DLD1 (cell line): ENCODE measurements at regions not wholly inside any gene's neighbourhood (a gene's known extent, or its start where the extent isn't known, plus 50 kb on each side); places are given as distances from the start of the nearest gene placed in this dataset.

Experiments used
- in situ Hi-C: cut with HindIII; loops from 2 replicates; pipeline ENCODE4 v1.10.0; 2017; ENCODE audit warnings: low sequenced_read_pairs

DNA sequence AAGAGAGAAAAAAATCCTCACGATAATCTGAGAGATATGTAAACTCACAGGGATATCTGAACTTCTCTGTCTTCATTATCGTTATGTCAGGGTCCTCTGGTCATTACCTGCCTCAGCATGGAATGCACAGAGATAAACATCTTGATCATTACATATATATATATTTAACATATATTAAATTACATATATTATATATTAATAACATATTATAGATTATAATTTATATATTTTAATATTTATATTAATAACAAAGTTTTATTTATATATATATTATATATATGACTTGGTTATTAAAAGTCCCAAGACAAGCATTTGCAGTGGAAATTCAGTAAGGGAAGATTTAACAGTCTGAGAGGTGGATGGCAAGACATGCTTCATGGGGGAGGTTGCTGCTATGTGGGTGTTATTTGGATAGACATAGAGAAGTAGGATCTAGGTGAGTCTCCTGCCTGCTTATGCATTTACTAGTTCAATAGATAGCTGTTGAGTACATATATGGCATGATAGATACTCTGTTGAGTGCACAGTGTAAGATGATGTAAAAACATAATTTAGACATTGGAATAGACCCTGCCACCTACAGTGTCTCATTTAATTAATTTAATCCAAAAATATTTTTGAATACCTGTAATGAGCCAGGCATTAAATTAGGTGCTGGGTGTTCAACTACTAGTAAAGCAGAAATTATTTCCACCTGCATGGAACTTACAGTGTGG is 255.2 kb downstream of the RAD51AP2 start:
- in situ Hi-C loops: no loop called here

DNA sequence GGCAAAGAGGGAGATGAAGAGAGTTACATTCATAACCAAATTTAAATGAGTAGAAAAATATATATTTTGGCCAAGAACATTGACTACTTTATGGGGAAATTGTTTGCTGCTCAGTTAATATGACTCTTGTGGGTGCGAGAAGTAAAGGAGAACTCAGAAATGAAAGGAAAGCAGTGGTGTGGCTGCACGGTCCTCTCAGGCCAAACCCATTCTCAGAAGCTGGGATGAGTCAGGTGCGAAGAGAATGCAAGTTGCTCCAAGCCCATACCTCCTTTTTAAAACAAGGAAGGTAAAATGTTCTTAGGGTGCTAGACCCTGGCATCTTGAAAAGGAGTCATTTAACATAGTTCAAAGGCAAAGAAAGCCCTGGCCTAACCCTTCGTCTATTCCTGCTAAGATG is 258.6 kb downstream of the RAD51AP2 start:
- in situ Hi-C loops: no loop called here

DNA sequence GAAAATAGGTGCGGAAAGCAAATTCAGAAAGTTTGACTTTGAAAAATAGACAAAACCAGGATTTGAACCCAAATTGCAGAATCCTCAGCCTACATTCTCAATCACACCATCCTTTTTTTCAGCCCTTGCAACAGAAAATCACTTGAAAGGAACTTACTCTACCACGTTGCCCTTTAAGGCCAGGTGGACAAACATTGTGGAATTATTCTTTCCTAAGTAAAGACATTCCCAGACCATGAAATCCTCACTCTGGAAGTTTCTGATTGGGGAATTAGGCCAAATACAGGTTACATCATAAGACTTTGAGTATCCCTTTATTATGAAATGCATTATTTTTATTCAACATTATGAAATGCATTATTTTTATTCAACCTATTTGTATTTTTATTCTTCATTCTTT is 259.4 kb downstream of the RAD51AP2 start:
- in situ Hi-C loops: no loop called here

DNA sequence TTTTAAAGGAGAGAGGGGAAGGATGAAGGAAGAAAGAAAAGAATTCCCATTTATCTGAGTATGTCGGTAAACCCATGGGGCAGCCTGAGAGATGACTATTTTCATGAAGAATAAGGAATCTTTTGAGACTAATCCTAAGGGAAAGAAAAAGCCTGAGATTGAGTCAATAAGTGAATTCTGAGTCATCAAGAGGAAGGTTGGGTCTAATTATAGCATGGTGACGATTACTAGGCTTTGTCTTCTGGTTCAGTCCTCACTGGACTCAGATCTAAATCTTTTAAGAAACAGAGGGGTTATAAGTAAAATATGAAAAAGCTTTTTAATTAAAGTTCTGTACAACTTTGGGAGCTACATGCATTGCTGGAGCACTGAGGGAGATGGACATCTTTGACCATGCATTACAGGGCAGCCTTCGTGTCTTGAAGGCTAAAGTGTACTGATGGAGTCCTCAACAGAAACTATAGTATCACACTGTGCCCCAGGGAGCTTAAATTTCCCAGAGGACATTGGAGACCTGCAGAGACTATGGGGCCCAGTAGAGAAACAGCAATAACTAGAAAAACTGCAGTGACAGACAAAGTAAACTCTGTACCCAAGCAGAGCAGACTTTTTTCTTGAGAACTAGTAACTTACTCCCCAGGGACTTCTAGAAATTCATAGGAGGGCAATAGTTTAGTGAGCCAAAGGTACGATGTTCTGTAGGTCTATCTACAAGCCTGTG is 260.9 kb downstream of the RAD51AP2 start:
- in situ Hi-C loops: no loop called here

DNA sequence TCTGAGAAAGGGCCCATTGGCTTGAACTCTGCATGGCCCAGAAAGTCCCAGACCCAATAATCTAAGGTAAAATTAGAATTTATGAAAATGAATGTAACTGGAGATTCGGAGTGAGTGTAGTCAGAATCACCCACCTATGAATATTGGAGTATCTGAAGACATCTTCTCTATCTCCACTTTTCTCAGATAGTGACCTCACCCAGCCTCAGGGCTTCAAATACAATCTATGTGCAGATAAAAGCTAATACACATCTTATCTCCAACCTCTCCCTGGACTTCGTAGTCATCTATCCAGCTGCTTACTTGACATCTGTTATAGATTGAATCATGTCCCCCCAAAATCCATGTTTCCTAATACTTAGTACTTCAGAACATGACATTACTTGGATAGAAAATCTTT is 263.2 kb downstream of the RAD51AP2 start:
- in situ Hi-C loops: no loop called here

DNA sequence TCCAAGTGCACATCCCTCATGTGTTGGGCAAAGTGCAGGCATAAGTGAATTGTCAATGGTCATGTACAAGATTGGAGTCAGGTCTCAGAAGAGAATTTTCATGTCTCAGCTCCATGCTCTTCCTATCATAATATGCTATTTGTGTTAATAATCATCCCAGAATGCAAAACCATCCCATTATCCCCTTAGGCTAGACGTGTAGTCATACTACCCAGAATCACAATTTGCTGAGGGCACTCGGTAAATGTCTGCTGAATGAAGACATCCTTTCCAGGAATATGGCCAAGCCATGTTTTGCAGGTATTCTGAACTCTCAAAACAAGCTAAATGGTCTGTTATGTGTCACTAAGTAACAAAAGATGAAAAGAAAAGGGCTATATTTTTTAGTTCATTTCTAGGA is 263.8 kb downstream of the RAD51AP2 start:
- in situ Hi-C loops: no loop called here

DNA sequence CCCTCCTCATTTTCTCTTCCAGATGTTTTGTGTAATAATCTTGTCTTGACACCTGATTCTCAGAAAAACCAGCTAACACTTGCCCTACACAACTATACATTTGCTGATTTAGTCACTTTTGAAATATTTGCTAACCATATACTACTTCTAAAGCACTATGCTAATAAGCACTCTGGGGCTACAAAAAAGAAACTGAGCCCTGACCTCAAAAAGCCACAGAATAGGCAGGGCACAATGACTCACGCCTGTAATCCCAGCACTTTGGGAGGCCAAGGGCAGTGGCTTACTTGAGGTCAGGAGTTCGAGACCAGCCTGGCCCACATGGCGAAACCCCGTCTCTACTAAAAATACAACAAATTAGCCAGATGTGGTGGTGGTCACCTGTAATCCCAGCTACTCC is 266.0 kb downstream of the RAD51AP2 start:
- in situ Hi-C loops: no loop called here

DNA sequence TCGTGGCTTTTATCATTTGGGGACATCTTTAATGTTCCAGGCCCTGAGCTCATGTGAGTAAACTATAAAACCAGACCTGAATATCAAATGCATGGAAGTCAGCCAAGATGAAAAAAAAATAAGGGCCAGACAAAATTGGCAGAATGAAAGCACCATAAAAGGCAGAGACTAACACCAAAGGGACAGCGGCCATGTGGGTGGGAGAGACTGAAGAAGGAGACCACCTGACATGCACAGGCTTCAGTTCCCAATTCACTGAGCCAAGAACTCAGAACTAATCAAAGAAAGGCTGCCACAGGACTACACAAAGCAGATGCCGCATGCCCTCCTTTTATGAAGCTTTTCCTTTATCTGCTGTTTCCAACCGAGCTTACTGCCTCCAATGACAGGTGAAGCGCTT is 267.1 kb downstream of the RAD51AP2 start:
- in situ Hi-C loops: no loop called here

DNA sequence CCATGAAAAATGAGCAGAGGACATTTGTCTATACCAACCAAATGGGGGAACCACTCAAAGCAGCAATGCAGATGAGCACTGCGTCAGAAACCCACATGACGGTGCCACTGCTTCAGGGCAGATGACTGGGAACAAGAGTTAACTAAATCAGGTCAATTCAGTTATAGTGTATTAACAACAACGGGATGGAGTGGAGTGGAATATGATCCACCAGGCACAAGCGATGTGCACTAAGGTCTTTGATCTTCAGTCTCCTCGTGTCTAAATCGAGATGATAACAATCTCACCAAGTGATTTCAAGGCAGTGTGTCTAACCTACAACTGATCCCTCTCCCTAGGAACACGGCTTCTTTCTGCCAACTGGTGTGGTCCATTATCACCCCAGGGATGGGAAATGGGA is 269.0 kb downstream of the RAD51AP2 start:
- in situ Hi-C loops: no loop called here

DNA sequence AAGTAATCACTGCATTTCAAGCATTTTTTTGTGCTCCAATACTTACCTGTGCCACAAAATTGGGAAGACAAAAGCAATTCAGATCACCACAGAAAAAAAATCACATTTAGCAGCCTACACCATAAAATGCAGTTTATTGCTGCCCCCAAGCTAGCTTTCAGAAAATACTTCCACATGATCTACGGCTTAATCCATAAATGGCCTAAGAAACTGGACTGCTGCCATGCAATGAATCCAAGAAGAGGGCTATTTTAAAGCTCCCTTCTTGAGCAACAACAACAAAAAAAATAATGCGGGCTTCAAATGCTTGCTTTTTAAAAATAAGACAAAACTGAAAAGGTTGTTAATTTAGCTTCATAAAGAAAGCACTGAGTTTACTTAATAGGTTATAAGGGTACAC is 272.3 kb downstream of the RAD51AP2 start:
- in situ Hi-C loops: no loop called here

DNA sequence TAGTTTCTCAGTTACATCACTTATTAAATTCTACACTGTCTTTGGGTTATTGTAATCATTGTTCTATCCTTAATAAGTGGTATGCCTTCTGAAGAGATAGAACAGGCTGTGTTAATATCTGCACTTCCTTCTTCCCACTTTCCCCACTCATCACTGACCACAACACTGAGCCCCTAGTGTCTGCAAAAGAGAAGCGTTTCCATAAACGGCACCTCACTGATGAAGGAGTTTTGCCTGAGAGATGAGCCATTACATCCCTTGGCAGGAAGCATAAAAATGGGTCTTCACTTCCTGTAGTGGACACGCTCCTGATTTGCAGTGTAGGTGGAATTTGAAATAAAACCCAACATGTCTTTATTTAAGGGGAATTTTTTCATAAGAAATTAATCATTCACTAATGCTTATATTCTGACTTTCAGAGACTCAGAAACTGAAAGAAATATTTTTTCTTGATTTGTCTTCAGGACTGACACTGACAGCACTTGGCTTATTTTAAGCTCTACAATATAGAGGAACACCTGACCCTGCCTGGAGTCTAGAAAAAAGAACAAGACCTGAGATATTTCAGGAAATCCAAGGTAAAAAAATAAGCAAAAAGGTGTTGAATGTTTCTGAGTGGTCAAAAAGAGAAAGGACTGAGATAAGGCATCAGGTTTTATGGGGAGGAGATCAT is 275.3 kb downstream of the RAD51AP2 start:
- in situ Hi-C loops: no loop called here

DNA sequence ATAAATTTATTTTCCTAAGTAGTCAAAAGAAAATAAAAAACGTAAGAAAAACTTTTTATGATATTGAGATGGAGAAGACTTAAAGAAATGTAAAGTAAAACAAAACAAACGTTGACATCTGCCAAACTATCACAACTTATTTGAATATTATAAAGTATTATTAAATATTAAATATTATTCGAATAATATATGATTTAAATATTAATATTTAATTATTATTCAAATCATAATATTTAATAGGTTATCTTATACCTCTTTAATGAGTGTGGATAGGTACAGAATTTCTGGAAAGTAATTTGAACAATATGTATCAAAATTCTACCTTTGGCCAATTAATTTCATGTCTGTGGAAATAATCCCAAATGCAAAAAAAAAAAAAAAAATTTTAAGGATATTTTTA is 278.7 kb downstream of the RAD51AP2 start:
- in situ Hi-C loops: no loop called here

DNA sequence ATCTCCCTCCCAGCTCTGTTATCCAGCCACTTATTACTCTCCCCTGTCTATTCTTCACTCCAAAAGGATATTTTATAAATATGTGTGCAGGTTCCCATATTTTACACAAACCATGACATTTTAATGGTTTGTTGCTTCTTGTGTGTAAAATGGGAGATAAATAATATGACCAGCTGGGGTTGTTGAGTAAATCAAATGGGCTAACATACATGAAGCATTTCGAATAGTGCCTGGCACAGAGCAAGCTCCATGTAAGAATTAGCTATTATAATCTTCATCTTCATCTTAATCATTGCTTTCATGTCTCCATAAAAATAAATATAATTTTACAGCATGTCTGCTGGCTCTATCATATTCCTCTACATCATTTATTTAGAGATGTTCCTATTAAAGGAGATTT is 283.1 kb downstream of the RAD51AP2 start:
- in situ Hi-C loops: no loop called here

DNA sequence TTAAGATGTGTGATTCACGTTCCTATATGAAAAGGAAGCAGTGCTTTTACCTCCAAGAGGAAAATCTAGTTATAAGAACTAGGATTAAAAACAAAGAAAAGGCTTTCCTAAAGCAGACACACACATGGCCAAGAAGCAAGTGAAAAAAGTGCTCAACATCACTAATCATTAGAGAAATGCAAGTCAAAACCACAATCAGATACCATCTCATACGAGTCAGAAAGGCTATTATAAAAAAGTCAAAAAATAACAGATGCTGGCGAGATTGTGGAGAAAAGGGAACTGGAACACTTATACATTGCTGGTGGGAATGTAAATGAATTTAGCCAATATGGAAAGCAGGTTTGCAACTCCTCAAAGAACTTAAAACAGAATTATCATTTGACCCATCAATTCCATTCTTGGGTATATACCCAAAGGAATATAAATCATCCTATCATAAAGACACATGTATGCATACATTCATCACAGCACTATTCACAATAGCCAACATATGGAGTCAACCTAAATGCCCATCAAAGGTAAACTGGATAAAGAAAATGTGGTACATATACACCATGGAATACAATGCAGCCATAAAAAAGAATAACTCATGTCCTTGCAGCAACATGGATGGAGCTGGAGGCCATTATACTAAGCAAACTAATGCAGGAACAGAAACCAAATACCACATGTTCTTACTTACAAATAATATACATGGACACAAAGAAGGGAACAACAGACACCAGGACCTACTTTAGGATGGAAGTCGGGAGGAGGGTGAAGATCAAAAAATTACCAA is 285.3 kb downstream of the RAD51AP2 start:
- in situ Hi-C loops: no loop called here

DNA sequence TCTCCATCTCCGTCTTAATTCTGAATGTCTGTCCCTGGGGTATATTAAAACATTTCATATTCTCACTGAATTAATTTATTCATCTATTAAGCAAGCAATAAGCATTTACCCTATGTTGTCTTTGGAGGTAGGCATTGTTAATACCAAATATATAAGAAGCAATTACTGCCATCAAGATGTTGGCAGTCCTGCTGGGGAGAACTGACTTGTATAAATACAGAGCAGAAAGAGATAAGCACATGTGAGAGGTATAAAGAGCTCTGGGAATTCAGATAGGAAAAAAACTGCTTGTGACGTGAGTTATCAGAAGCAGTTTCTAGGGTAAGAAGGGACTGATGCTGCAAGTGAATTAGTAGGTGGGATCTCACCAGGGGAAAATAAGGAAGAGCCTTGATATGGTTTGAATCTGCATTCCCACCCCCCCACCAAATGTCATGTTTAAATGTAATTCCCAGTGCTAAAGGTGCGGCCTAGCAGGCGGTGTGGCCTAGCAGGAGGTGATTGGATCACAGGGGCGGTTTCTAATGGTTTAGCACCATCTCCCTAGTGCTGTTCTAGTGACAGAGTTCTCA is 286.8 kb downstream of the RAD51AP2 start:
- in situ Hi-C loops: no loop called here

DNA sequence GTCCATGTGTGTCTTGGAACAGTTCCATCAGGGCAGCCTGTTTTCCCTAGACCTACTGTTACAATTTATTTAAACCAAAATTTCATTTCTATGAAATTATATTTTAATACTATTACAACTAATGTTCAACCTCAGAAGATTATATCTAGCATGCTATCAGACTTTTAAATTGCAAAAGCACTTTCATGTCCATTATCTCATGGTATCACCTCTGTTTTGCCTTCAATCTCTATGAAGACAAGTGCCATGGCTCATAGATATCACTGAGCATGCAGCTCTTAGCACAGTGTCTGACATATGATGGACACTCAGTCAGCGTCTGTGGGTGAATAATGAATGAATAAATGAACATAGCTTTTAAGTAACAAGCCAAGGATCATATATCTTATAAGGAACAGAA is 288.8 kb downstream of the RAD51AP2 start:
- in situ Hi-C loops: no loop called here

DNA sequence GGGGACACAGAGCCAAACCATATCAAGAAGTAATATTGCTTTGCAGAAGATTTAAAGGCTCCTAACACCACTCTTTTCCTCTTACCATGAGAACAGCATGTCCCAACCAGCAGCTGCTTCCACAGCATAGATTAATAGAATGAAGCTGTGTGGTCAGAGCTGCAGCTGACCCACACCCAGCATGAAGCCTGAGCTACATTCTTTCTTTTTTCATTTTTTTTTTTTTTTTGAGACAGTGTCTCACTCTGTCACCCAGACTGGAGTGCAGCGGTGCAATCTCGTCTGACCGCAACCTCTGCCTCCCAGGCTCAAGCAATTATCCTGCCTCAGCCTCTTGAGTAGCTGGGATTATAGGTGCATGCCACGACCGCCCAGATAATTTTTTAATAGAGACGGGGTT is 289.8 kb downstream of the RAD51AP2 start:
- in situ Hi-C loops: no loop called here

DNA sequence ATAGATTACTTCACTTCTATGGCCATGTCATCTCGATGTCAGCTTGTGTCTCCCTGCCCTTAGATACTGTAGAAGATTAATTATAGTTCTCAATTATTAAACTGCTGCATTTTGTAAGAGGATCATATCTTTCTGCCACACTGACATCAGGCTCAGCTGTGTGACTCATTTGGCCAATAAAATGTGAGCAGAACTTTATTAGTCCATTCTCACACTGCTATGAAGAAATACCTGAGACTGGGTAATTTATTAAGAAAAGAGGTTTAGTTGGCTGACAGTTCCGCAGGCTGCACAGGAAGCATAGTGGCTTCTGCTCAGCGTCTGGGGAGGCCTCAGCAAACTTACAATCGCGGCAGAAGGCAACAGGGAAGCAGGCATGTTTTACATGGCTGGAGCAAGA is 290.4 kb downstream of the RAD51AP2 start:
- in situ Hi-C loops: no loop called here

DNA sequence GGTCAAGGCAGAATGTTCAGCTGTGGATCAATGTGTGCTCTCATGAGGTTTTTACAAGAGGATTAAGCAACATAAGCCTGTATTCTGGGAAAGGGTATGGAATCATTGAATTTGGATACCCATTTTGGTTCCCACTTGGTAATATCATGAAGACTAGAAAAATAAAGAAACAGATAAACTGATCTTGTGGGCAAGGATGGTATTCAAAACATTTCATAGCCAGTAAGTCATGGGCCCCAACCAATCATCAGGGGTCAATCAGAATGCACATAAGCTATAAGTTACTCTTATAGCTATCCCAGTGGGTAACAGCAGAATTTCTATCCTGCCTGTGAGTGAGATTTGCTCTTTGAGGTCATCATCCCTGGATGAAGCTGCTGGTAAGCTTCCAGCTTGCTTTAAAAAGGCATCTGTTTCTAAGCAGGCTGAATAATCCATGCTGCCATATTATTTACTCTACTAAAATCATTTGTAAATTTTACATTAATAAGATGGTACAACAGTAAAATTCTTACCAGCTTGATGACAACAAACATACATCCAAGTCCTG is 291.2 kb downstream of the RAD51AP2 start:
- in situ Hi-C loops: no loop called here

DNA sequence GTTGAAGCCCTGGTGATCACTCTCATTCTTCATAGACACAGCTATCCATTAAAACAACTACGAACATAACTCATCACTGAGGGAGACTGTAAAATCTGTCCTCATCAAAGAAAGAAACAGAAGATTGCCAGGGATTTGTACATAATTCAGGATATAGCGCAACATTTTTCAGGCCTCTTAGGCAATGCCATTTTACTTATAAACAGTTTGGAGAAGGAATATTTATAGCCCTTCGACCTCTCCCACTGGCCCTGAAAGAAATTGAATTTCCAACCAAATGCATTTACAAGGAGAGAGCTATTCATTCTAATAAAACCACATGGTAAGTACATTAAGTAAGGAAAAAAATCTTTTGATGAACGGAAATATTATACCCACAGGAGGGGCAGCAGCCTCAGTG is 295.0 kb downstream of the RAD51AP2 start:
- in situ Hi-C loops: no loop called here

DNA sequence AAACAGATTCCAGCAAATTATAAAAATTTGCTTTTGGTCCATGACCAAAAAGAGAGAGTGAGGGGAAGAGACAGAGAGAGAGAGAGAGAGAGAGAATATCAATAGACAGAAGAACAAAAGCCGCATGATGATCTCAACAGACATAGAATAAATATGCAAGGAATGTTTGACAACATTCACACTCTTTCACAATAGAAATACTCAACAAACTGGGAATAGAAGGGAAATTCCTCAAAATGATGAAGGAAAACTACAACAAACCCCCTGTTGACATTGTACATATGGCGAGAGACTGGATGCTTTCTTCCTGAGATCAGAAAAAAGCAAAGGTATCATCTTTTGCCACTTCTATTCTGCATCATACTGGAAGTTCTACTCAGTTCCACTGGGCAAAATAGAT is 309.7 kb downstream of the RAD51AP2 start:
- in situ Hi-C loops: no loop called here
